ENCODE measurements at regions not wholly inside any gene's neighbourhood (a gene's known extent, or its start where the extent isn't known, plus 50 kb on each side); places are given as distances from the start of the nearest gene placed in this dataset.

DNA sequence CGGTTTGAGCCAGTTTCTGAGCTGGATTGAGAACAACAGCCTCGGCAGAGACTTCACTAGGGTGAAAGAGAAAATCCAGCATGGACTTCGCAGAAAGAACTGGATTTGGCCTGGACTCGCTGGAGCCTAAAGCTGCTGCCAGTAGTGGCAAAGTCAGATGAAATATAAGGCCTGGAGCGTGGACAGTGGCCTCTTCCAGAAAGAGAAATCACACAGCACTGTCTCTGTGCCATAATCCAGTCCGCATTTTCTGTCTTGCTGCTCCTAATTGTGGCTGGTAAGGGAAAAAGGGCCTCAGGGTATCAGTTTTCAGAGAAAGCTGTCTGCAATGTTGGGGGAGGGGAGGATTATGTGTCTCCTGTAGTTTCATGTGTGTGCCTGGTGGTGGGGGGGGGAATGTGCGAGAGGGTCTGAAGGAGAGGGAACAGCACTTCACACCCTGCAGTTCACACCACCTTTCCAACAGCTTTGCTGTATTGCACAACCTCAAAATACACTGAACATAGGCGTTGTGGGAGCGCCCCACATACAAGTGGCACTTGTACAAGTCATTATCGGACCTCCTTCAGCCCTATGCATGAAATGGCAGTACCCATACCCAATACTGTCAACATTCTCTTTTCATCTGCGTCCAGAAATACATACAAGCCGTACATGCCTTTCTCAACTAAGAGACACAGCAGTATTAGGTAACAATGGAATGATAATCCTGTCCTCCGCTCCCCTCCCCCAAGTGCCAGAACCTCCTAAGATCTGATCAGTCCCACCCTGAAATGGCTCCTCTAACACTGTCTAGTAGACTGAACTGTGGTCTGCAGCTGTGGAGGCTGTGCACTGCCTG is 107.5 kb upstream of the ATF7IP start:
- DNase-seq = peak; percentile 94

- DNase-seq = no peak
Observed at GRCh38 chr12:14258575-14258940, 106.9 kb upstream of the ATF7IP start.

GRCh38 chr12:14259481-14260010 is 105.9 kb upstream of the ATF7IP start:
- DNase-seq = no peak

DNA sequence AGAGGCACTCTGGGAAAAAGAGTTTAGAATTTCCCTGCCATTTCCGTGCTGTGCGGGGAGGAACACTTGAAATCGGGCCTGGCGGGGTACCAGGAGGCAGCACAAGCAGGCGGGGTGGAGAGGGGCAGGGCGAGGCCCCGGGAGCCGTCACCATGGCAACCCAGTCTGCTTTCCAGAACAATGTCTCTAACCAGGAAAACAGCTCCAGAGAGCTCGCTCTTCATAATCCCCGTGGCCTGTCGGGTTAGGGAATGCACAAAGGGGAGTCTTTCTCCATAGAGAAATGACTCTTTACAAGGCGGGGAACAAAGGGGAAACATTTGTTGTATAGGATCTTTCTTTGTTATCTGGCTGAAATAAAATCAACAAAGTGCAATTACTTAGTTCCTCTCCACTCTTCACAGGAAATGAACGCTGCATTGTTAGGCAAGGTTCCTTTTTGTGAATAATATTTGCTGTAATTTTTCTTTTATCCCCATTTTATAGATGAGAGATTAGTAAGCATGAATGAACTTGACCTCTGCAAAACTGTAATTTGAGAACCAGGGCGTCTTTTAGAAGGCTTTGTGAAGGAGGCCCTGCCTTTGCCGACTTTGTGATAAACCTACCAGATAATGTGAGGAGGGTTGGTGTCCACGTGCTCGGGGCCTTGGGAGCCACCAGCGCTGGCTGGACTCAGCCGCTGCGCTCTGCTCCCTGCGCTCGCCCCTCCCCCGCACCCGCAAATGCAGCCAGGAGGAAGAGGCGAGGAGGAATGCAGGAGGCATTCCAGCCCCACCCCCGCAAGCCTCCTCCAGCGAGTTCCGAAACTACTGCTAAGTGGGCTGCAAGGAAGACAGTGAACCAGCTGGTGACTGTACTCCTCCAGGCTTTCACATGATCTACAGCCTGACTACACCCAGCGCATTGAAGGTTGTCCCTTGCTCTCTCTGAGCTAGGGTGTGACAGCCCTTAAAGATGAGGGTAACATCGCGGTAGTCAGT is 105.2 kb upstream of the ATF7IP start:
- peak; percentile 85 for DNase-seq

GRCh38 chr12:14261096-14261495 is 104.4 kb upstream of the ATF7IP start:
- DNase-seq = no peak

- no peak for DNase-seq
Observed at GRCh38 chr12:14261861-14262260, 103.6 kb upstream of the ATF7IP start.

GRCh38 chr12:14262771-14263511 is 102.5 kb upstream of the ATF7IP start:
- DNase-seq = no peak

GRCh38 chr12:14263742-14264141 is 101.7 kb upstream of the ATF7IP start:
- no peak for DNase-seq

DNA sequence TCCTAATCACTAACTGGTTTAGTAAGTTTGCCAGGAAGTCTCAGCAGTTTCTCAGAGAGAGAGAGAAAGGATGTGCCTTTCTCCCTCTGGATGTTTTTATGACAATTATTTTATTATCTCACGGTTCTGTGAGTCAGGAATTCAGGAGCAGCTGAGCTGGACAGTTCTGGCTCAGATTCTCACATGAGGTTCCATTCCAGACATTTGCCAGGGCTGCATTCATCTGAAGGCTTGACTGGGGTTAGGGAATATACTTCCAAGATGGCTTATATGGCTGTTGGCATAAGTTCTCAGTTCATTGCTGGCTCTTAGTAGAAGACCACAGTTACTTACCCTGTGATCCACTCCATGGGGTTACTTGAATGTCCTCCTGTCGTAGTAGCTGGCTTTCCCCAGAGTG is 101.2 kb upstream of the ATF7IP start:
- DNase-seq = no peak

DNA sequence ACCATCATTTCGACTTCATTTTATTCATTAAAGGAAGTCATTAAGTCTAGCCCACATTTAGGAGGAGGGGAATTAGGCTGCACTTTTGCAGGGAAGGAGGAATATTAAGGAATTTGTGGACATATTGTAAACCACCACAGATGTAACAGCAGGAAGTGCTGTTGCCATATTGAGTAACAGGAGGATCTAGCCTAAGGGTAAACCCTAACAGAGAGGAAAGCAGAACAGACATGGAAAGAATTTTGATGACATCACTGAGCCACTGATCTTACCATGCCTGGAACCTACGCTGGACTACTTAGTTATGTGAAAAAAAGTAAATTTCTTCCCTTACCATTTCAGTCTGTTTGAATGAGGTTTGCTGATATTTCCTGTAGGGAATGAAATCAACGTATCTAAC is 100.7 kb upstream of the ATF7IP start:
- no peak for DNase-seq

GRCh38 chr12:14268120-14268515 is 97.4 kb upstream of the ATF7IP start:
- DNase-seq = no peak

GRCh38 chr12:14270392-14270791 is 95.1 kb upstream of the ATF7IP start:
- no peak for DNase-seq

DNA sequence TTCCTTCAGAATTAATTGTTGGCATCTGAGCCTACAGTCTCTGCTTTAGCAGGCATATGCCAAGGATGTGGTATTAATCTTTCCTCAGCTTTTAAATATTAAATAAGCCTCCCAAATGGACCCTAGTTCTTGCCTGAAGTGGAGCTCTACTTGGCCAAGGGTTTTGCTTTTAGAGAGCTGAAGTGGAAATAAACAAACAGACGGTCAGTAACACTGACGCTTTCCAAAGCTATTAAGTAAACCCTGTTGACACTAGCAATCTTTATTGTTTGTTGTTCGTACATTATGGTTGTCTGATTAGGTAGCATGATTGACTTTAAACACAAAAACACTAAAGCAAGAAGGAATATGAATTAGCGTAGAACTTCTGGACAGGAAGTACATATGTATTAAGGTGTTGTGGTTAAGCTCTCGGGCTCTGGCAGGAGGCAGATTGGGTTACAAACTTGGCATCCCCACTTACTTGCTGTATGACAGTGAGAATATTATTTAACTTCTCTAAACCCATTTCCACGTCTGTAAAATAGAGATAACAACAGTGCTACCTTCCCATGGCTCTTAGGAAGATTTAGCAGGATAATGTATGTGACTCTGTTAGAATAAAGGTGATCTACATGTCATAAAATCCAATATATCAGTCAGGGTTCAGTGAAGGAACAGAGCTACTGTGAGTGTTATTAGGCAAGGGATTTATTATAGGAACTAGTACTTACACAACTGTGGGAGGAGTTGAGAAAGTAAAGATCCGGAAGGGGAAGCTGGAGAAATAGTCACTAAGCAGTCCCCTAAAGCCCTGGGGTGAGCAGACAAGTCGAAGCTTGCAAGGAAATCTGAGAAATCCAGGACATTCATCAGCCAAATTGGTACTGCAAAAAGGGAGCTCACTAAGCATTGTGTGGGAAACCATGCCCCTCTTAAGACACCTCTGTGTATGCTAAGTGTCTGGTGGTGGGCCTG is 92.2 kb upstream of the ATF7IP start:
- DNase-seq = no peak

- DNase-seq = no peak
Observed at GRCh38 chr12:14273913-14274311, 91.6 kb upstream of the ATF7IP start.

- no peak for DNase-seq
Observed at GRCh38 chr12:14275111-14275510, 90.4 kb upstream of the ATF7IP start.

DNA sequence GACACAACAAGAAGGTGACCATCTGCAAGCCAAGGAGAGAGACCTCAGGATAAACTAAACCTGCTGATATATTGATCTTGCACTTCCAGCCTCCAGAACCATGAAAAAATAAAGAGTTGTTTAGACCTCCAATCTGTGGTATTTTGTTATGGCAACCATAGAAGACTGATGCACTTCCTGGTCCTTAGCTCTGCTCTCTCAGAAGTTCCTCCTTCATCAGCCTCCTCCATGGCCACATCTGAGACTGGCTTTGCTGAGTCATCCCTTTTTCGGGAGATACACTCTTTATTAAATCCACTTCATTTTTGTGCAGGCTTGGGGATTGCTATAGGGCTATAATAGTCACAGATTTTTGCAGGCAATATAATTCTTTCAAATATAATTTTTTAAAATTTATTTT is 89.6 kb upstream of the ATF7IP start:
- DNase-seq = no peak

DNA sequence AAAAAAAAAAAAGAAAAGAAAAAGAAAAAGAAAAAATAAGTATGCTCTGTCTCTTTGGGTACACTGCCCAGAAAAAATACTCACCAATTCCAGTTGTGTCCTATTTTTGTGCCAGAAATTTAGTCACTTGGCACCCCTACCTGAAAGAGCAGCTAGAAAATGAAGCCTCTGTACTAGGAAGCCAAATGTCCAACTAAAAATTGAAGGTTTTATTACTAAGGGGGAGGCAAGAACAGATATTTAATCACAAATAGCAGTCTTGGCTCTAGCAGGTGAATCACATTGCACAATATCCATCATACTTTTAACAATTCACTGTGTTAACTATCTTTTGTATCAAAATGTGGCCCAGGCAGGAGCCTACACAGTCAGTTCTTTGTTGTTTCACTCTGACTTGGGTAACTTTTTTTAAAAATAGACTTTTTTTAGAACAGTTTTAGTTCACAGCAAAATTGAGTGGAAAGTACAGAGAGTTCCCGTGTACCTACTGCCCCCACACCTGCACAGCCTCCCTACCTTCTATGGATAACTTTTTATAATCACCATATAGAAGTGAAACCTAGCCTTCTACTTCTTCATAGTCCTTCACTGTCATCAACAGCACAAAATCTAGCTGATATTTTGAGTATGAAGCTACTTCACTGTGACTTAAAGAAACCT is 87.1 kb upstream of the ATF7IP start:
- no peak for DNase-seq

GRCh38 chr12:14279845-14280244 is 85.6 kb upstream of the ATF7IP start:
- DNase-seq = no peak

GRCh38 chr12:14280921-14281320 is 84.6 kb upstream of the ATF7IP start:
- DNase-seq = no peak

DNA sequence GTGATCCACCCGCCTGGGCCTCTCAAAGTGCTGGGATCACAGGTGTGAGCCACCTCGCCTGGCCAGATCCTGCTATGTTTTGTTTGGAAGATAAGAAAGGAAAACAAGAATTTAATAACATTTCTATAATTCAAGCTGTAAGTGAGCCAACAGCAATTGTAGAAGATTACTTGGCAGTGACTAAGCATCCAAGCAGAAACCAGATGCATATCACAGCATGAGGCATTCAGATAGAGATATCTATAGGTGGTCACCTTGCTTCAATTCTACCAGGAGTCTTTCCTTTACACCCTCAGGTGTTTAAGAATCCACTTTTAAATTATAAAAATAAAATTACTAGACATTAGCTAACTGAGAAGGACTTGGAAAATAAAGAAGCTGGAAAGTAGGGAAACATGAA is 83.9 kb upstream of the ATF7IP start:
- no peak for DNase-seq

DNA sequence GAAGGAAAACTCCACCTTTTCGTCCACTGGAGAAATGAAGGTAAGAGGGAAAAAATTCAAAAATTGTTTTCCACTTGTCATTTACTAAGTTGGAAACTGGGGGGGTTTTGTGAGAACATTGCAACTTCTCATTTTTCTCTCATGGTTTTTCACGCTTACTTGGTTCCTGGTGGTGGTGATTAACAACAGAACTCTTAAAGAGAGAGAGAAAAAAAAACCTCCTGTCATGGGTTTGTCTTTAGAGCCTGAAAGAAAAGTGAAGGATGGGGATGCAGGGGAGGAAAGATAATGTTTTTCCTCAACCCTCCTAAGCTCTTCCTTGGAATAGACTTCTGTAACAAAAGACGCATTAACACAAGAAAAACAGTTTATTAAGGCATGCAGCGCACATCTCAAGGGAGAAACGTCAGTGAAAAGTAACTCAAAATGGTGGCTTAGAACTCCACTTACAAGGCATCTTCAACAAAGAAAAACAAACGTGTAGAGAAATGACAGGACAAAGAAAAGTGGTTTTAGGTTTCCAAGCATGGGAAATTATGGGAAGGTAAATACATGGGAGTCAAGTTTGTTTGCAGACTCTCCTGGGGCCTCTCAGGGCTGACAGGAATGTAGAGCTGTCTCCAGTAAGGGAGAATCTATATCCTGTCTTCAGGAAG is 81.9 kb upstream of the ATF7IP start:
- DNase-seq = peak; percentile 16
